AG09309 (cell line): ENCODE measurements at regions not wholly inside any gene's neighbourhood (a gene's known extent, or its start where the extent isn't known, plus 50 kb on each side); places are given as distances from the start of the nearest gene placed in this dataset.

Experiments
- DNase-seq: peaks from one replicate; pipeline ENCODE4 v3.0.0-alpha.2; 2010; ENCODE audit warnings: low read depth
- H3K4me3 ChIP-seq: 2 replicates; pipeline ENCODE4 v1.5.1; 2011; ENCODE audit warnings: mild to moderate bottlenecking, low read depth, low read length, moderate library complexity; ENCODE audit not compliant: control insufficient read depth
- TF ChIP-seq, protein P1 (sequence below): IDR thresholded peaks from 2 replicates; pipeline ENCODE4 v1.5.1; 2011; ENCODE audit warnings: mild to moderate bottlenecking, low read depth, low read length, inconsistent platforms; ENCODE audit not compliant: insufficient read depth, control insufficient read depth; ENCODE audit errors: missing control alignments

GRCh38 chr2:182631299-182631698 is 84.8 kb upstream of the DNAJC10 start:
- no peak overlapping the region for H3K4me3 ChIP-seq
- DNase-seq = no peak
- TF ChIP-seq, protein P1, sequence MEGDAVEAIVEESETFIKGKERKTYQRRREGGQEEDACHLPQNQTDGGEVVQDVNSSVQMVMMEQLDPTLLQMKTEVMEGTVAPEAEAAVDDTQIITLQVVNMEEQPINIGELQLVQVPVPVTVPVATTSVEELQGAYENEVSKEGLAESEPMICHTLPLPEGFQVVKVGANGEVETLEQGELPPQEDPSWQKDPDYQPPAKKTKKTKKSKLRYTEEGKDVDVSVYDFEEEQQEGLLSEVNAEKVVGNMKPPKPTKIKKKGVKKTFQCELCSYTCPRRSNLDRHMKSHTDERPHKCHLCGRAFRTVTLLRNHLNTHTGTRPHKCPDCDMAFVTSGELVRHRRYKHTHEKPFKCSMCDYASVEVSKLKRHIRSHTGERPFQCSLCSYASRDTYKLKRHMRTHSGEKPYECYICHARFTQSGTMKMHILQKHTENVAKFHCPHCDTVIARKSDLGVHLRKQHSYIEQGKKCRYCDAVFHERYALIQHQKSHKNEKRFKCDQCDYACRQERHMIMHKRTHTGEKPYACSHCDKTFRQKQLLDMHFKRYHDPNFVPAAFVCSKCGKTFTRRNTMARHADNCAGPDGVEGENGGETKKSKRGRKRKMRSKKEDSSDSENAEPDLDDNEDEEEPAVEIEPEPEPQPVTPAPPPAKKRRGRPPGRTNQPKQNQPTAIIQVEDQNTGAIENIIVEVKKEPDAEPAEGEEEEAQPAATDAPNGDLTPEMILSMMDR = no peak

GRCh38 chr2:182634386-182634785 is 81.7 kb upstream of the DNAJC10 start:
- H3K4me3 ChIP-seq = no peak overlapping the region
- TF ChIP-seq, protein P1 = no peak

GRCh38 chr2:182636699-182637098 is 79.4 kb upstream of the DNAJC10 start:
- no peak overlapping the region for H3K4me3 ChIP-seq
- TF ChIP-seq, protein P1 = no peak
- DNase-seq = no peak

More at GRCh38 chr2:182634386-182634785, 81.7 kb upstream of the DNAJC10 start:
- no peak for DNase-seq

- no peak for DNase-seq
- no peak overlapping the region for H3K4me3 ChIP-seq
- TF ChIP-seq, protein P1 = no peak
These were observed 77.4 kb upstream of the DNAJC10 start for GRCh38 chr2:182638667-182639066.

DNA sequence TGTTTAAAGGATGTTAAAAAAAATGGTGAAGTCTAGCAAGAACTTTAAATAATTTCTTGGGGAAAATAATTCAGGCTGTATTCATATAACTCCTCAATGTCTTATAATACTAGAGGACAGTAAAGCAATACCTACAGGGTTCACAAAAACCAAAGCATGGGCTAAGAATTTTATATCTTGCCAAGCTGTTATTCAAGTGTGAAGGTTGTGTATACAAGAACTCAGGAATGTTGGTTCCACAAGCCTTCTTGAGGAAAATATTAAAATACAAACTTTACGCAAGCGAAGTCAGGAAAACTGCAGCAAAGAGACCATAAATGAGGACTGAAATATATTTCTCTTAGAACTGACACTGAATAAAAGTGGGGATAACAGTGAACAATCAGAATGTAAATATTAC is 76.1 kb upstream of the DNAJC10 start:
- TF ChIP-seq, protein P1 = no peak
- no peak overlapping the region for H3K4me3 ChIP-seq
- no peak for DNase-seq

- TF ChIP-seq, protein P1 = no peak
- no peak overlapping the region for H3K4me3 ChIP-seq
- no peak for DNase-seq
These were observed 73.7 kb upstream of the DNAJC10 start for GRCh38 chr2:182642328-182642727.

- DNase-seq = no peak
- TF ChIP-seq, protein P1 = no peak
- H3K4me3 ChIP-seq = no peak overlapping the region
These were observed 69.1 kb upstream of the DNAJC10 start for GRCh38 chr2:182646763-182647498.
